GM12892 (cell line): ENCODE measurements at regions not wholly inside any gene's neighbourhood (a gene's known extent, or its start where the extent isn't known, plus 50 kb on each side); places are given as distances from the start of the nearest gene placed in this dataset.

Experiments used
- POLR2A ChIP-seq: IDR thresholded peaks from 2 replicates; pipeline ENCODE4 v1.6.1; 2011; ENCODE audit warnings: low read depth, low read length, control low read depth
- POLR2AphosphoS5 ChIP-seq: IDR thresholded peaks from 2 replicates; pipeline ENCODE4 v1.6.1; 2011; ENCODE audit warnings: low read depth, low read length, control low read depth
- TAF1 ChIP-seq: IDR thresholded peaks from 2 replicates; pipeline ENCODE4 v1.6.1; 2011; ENCODE audit warnings: low read depth, mild to moderate bottlenecking, control low read depth, low read length, borderline replicate concordance

- no peak for TF ChIP-seq POLR2AphosphoS5
- TF ChIP-seq POLR2A, result no peak
- no peak for TF ChIP-seq TAF1
Observed at GRCh38 chr17:52899235-52899634, 740.7 kb upstream of the CA10 start.
